LNCaP clone FGC (cell line): ENCODE measurements at regions not wholly inside any gene's neighbourhood (a gene's known extent, or its start where the extent isn't known, plus 50 kb on each side); places are given as distances from the start of the nearest gene placed in this dataset.
"Not testable (repeated sequence)": the region's sequence is repeated elsewhere in the genome, so short reads cannot be mapped to it uniquely, and the experiment has no call there.

Source experiments
- DNase-seq: peaks from one replicate; pipeline ENCODE4 v3.0.0-alpha.2; 2011; ENCODE audit warnings: low read depth
- H3K4me3 ChIP-seq: 2 replicates; pipeline ENCODE4 v1.5.1; 2011; ENCODE audit warnings: mild to moderate bottlenecking, low read depth, low read length, control low read depth
- CTCF ChIP-seq: IDR thresholded peaks from 2 replicates; pipeline ENCODE4 v1.5.1; 2012; ENCODE audit warnings: mild to moderate bottlenecking; ENCODE audit not compliant: control insufficient read depth, insufficient read depth; ENCODE audit errors: extremely low read depth

- no peak for TF ChIP-seq CTCF
- no peak for DNase-seq
- H3K4me3 ChIP-seq, result no peak overlapping the region
These were observed 761.6 kb upstream of the SEMA6A start for GRCh38 chr5:117336208-117336607.

- TF ChIP-seq CTCF, result no peak
- H3K4me3 ChIP-seq, result no peak overlapping the region
- DNase-seq, result no peak
These were observed 758.4 kb upstream of the SEMA6A start for GRCh38 chr5:117333011-117333410.

GRCh38 chr5:117332341-117332740 lies 757.7 kb upstream of the SEMA6A start:
- no peak overlapping the region for H3K4me3 ChIP-seq
- TF ChIP-seq CTCF, result no peak
- DNase-seq, result no peak

- no peak overlapping the region for H3K4me3 ChIP-seq
- DNase-seq, result no peak
- TF ChIP-seq CTCF, result no peak
These were observed 752.9 kb upstream of the SEMA6A start for GRCh38 chr5:117327511-117327910.

GRCh38 chr5:117326997-117327396 lies 752.4 kb upstream of the SEMA6A start:
- TF ChIP-seq CTCF, result no peak
- no peak overlapping the region for H3K4me3 ChIP-seq
- DNase-seq, result no peak

GRCh38 chr5:117318528-117318927 lies 743.9 kb upstream of the SEMA6A start:
- TF ChIP-seq CTCF, result 0 out of 2 replicates have a peak, but pooled peaks have one; percentile 6
- no peak for DNase-seq
- H3K4me3 ChIP-seq, result no peak overlapping the region

GRCh38 chr5:117315170-117315569 lies 740.5 kb upstream of the SEMA6A start:
- H3K4me3 ChIP-seq, result no peak overlapping the region
- no peak for DNase-seq
- TF ChIP-seq CTCF, result no peak

GRCh38 chr5:117304512-117305107 lies 730.0 kb upstream of the SEMA6A start:
- DNase-seq, H3K4me3 ChIP-seq: not testable (repeated sequence)
